Stimulated activated effector memory CD8-positive, alpha-beta T cell treated with anti-CD3 and anti-CD28 coated beads, Interleukin-12 subunit alpha, Interleukin-12 subunit beta, amount 100 ng/mL, for 72 hours (primary cell): ENCODE measurements at regions not wholly inside any gene's neighbourhood (a gene's known extent, or its start where the extent isn't known, plus 50 kb on each side); places are given as distances from the start of the nearest gene placed in this dataset.

Source experiments
- ATAC-seq: fragments of 150-1000 bp; cut with Tn5 transposase; 2 replicates; pipeline ENCODE4 v1.10.0; 2021
- DNase-seq, 2 donors: peaks; one replicate each; pipeline ENCODE4 v3.0.0; 2021 to 2022; ENCODE audit warnings: low spot score in 2 of 2
- H3K27ac Mint-ChIP-seq: one replicate; pipeline ENCODE4 v1.8.0; 2022; ENCODE audit warnings: mild to moderate bottlenecking, mixed read lengths
- H3K36me3 Mint-ChIP-seq: one replicate; pipeline ENCODE4 v1.8.0; 2022; ENCODE audit warnings: mild to moderate bottlenecking, mixed read lengths
- H3K4me1 Mint-ChIP-seq: one replicate; pipeline ENCODE4 v1.8.0; 2022; ENCODE audit warnings: mixed read lengths
- H3K4me3 Mint-ChIP-seq: one replicate; pipeline ENCODE4 v1.8.0; 2022; ENCODE audit warnings: mild to moderate bottlenecking, mixed read lengths
- H3K9me3 Mint-ChIP-seq: one replicate; pipeline ENCODE4 v1.8.0; 2022; ENCODE audit warnings: mixed read lengths

- Mint-ChIP-seq H3K9me3 (no peaks in the 10 kb centered on the region), H3K27ac (no peak overlapping the region), H3K4me3 (no peak overlapping the region), H3K36me3 (no peaks in the 10 kb centered on the region), H3K4me1 (no peaks in the 10 kb centered on the region)
- no peak for DNase-seq
- ATAC-seq: no peak
Observed at GRCh38 chr5:50953290-50953689, 286.9 kb downstream of the PARP8 start.

GRCh38 chr5:50958852-50959457, 292.5 kb downstream of the PARP8 start:
- ATAC-seq: no peak
- DNase-seq: no peak
- no peak overlapping the region for H3K4me3 Mint-ChIP-seq

GRCh38 chr5:50962934-50963872, 296.8 kb downstream of the PARP8 start:
- Mint-ChIP-seq H3K4me3 (peak overlapping the region; percentile 70), H3K36me3 (no peaks in the 10 kb centered on the region), H3K27ac (no peak overlapping the region), H3K4me1 (peaks cover 46% of the 10 kb centered on the region), H3K9me3 (no peaks in the 10 kb centered on the region)
- peak; percentile 82 for ATAC-seq
- peak; percentile 61 to 86 for DNase-seq

More at GRCh38 chr5:50958852-50959457, 292.5 kb downstream of the PARP8 start:
- peaks cover 13% of the 10 kb centered on the region for H3K4me1 Mint-ChIP-seq
- H3K36me3 Mint-ChIP-seq: no peaks in the 10 kb centered on the region
- H3K9me3 Mint-ChIP-seq: no peaks in the 10 kb centered on the region
- H3K27ac Mint-ChIP-seq: no peak overlapping the region

- H3K27ac Mint-ChIP-seq: no peak overlapping the region
- peaks cover 55% of the 10 kb centered on the region for H3K4me1 Mint-ChIP-seq
- peak overlapping the region; percentile 70 for H3K4me3 Mint-ChIP-seq
- H3K9me3 Mint-ChIP-seq: no peaks in the 10 kb centered on the region
- H3K36me3 Mint-ChIP-seq: no peaks in the 10 kb centered on the region
- DNase-seq (no peak), ATAC-seq (peak; percentile 31)
Observed at GRCh38 chr5:50963971-50964745, 297.7 kb downstream of the PARP8 start.

GRCh38 chr5:50964746-50965653, 298.6 kb downstream of the PARP8 start:
- ATAC-seq (no peak), DNase-seq (no peak)
- H3K4me1 Mint-ChIP-seq: peaks cover 62% of the 10 kb centered on the region
- no peaks in the 10 kb centered on the region for H3K36me3 Mint-ChIP-seq
- no peaks in the 10 kb centered on the region for H3K9me3 Mint-ChIP-seq
- H3K27ac Mint-ChIP-seq: no peak overlapping the region
- H3K4me3 Mint-ChIP-seq: peak overlapping the region; percentile 70

GRCh38 chr5:50965654-50966375, 299.4 kb downstream of the PARP8 start:
- H3K27ac Mint-ChIP-seq: no peak overlapping the region
- peaks cover 62% of the 10 kb centered on the region for H3K4me1 Mint-ChIP-seq
- H3K9me3 Mint-ChIP-seq: no peaks in the 10 kb centered on the region
- ATAC-seq: no peak
- peak overlapping the region; percentile 61 for H3K4me3 Mint-ChIP-seq
- DNase-seq: no peak
- no peaks in the 10 kb centered on the region for H3K36me3 Mint-ChIP-seq

- Mint-ChIP-seq H3K36me3 (no peaks in the 10 kb centered on the region), H3K4me1 (peaks cover 62% of the 10 kb centered on the region), H3K27ac (no peak overlapping the region), H3K9me3 (no peaks in the 10 kb centered on the region), H3K4me3 (peak overlapping the region; percentile 61)
- DNase-seq: no peak
- ATAC-seq: no peak
Observed at GRCh38 chr5:50967009-50967562, 300.6 kb downstream of the PARP8 start.

- Mint-ChIP-seq H3K36me3 (no peaks in the 10 kb centered on the region), H3K9me3 (no peaks in the 10 kb centered on the region), H3K27ac (no peak overlapping the region), H3K4me1 (peaks cover 61% of the 10 kb centered on the region), H3K4me3 (peak overlapping the region; percentile 61)
- DNase-seq: no peak
- ATAC-seq: no peak
Observed at GRCh38 chr5:50967563-50968355, 301.3 kb downstream of the PARP8 start.

GRCh38 chr5:50968356-50969149, 302.1 kb downstream of the PARP8 start:
- Mint-ChIP-seq H3K4me1 (peaks cover 53% of the 10 kb centered on the region), H3K36me3 (no peaks in the 10 kb centered on the region), H3K9me3 (no peaks in the 10 kb centered on the region), H3K27ac (no peak overlapping the region), H3K4me3 (peak overlapping the region; percentile 61)
- DNase-seq (no peak), ATAC-seq (no peak)

GRCh38 chr5:50969151-50970031, 303.0 kb downstream of the PARP8 start:
- ATAC-seq (no peak), DNase-seq (no peak)
- Mint-ChIP-seq H3K4me3 (peak overlapping the region; percentile 61), H3K9me3 (no peaks in the 10 kb centered on the region), H3K27ac (no peak overlapping the region), H3K36me3 (no peaks in the 10 kb centered on the region), H3K4me1 (peaks cover 45% of the 10 kb centered on the region)

GRCh38 chr5:50975840-50976239, 309.4 kb downstream of the PARP8 start:
- Mint-ChIP-seq H3K4me3 (no peak overlapping the region), H3K4me1 (no peaks in the 10 kb centered on the region), H3K9me3 (no peaks in the 10 kb centered on the region), H3K27ac (no peak overlapping the region), H3K36me3 (no peaks in the 10 kb centered on the region)
- ATAC-seq (no peak), DNase-seq (no peak)

- no peaks in the 10 kb centered on the region for H3K4me1 Mint-ChIP-seq
- H3K9me3 Mint-ChIP-seq: no peaks in the 10 kb centered on the region
- H3K4me3 Mint-ChIP-seq: no peak overlapping the region
- ATAC-seq (no peak), DNase-seq (no peak)
- no peak overlapping the region for H3K27ac Mint-ChIP-seq
- no peaks in the 10 kb centered on the region for H3K36me3 Mint-ChIP-seq
Observed at GRCh38 chr5:50978924-50979323, 312.5 kb downstream of the PARP8 start.
